PFSK-1 (cell line): ENCODE measurements at regions not wholly inside any gene's neighbourhood (a gene's known extent, or its start where the extent isn't known, plus 50 kb on each side); places are given as distances from the start of the nearest gene placed in this dataset.

Source experiments
- SIN3A ChIP-seq: IDR thresholded peaks from 2 replicates; pipeline ENCODE4 v1.6.1; 2012; ENCODE audit warnings: mild to moderate bottlenecking, low read length, moderate library complexity, borderline replicate concordance; ENCODE audit not compliant: insufficient read depth
- TF ChIP-seq, protein P1 (sequence below), 2 experiments: IDR thresholded peaks; 2 replicates each; pipeline versions ENCODE4 v1.6.1 to v1.8.0; 2011 to 2012; ENCODE audit warnings: low read depth in 2 of 2, low read length in 2 of 2, control low read depth in 1 of 2, inconsistent platforms in 1 of 2, mild to moderate bottlenecking in 1 of 2, moderate library complexity in 1 of 2; ENCODE audit not compliant: insufficient read depth in 1 of 2

DNA sequence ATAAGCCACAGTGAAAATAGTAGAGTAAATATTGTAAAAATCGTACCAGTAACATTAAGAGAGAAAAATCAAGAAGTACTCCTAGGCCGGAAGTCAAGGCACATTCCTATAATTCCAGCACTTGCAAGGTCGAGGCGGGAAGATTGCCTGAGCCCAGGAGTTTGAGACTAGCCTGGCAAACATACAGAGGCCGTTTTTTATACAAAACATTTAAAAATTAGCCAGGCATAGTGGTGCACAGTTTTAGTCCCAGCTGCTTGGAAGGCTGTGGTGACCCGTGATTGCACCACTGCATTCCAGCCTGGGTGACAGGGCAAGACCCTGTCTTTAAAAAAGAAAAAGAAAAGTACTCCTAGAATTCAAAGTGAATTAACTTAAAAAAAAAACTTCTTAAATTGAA, 341.8 kb downstream of the C12orf50 start:
- TF ChIP-seq, protein P1, sequence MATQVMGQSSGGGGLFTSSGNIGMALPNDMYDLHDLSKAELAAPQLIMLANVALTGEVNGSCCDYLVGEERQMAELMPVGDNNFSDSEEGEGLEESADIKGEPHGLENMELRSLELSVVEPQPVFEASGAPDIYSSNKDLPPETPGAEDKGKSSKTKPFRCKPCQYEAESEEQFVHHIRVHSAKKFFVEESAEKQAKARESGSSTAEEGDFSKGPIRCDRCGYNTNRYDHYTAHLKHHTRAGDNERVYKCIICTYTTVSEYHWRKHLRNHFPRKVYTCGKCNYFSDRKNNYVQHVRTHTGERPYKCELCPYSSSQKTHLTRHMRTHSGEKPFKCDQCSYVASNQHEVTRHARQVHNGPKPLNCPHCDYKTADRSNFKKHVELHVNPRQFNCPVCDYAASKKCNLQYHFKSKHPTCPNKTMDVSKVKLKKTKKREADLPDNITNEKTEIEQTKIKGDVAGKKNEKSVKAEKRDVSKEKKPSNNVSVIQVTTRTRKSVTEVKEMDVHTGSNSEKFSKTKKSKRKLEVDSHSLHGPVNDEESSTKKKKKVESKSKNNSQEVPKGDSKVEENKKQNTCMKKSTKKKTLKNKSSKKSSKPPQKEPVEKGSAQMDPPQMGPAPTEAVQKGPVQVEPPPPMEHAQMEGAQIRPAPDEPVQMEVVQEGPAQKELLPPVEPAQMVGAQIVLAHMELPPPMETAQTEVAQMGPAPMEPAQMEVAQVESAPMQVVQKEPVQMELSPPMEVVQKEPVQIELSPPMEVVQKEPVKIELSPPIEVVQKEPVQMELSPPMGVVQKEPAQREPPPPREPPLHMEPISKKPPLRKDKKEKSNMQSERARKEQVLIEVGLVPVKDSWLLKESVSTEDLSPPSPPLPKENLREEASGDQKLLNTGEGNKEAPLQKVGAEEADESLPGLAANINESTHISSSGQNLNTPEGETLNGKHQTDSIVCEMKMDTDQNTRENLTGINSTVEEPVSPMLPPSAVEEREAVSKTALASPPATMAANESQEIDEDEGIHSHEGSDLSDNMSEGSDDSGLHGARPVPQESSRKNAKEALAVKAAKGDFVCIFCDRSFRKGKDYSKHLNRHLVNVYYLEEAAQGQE (IDR thresholded peaks at IDR 0.05; ENCODE audit: insufficient read depth in 1 of 2, low read depth in 2 of 2, low read length in 2 of 2) = no peak
- TF ChIP-seq SIN3A = no peak
